GM19438 (cell line): ENCODE measurements at regions not wholly inside any gene's neighbourhood (a gene's known extent, or its start where the extent isn't known, plus 50 kb on each side); places are given as distances from the start of the nearest gene placed in this dataset.

Experiments used
- ATAC-seq: cut with Tn5 transposase; IDR thresholded peaks from one replicate; pipeline ENCODE4 v1.9.1; 2021; ENCODE audit warnings: low read depth; ENCODE audit not compliant: unreplicated experiment

- no peak for ATAC-seq
Measured at GRCh38 chr5:87885758-87886157, 382.9 kb downstream of the TMEM161B start.

GRCh38 chr5:87877495-87877894 is 391.1 kb downstream of the TMEM161B start:
- ATAC-seq, result no peak

GRCh38 chr5:87877023-87877422 is 391.6 kb downstream of the TMEM161B start:
- no peak for ATAC-seq

- no peak for ATAC-seq
Measured at GRCh38 chr5:87876616-87877015, 392.0 kb downstream of the TMEM161B start.

- ATAC-seq, result no peak
Measured at GRCh38 chr5:87872986-87873385, 395.7 kb downstream of the TMEM161B start.

- ATAC-seq, result no peak
Measured at GRCh38 chr5:87868792-87869191, 399.9 kb downstream of the TMEM161B start.

- no peak for ATAC-seq
Measured at GRCh38 chr5:87867281-87867680, 401.4 kb downstream of the TMEM161B start.

GRCh38 chr5:87853541-87853940 is 415.1 kb downstream of the TMEM161B start:
- ATAC-seq, result no peak

- no peak for ATAC-seq
Measured at GRCh38 chr5:87851603-87852002, 417.0 kb downstream of the TMEM161B start.

- no peak for ATAC-seq
Measured at GRCh38 chr5:87850843-87851242, 417.8 kb downstream of the TMEM161B start.

- no peak for ATAC-seq
Measured at GRCh38 chr5:87845734-87846133, 422.9 kb downstream of the TMEM161B start.

- no peak for ATAC-seq
Measured at GRCh38 chr5:87844866-87845265, 423.8 kb downstream of the TMEM161B start.

- ATAC-seq, result no peak
Measured at GRCh38 chr5:87844449-87844848, 424.2 kb downstream of the TMEM161B start.

GRCh38 chr5:87836696-87837095 is 424.0 kb upstream of the CCNH start:
- no peak for ATAC-seq

GRCh38 chr5:87831499-87831898 is 418.8 kb upstream of the CCNH start:
- no peak for ATAC-seq

GRCh38 chr5:87829217-87829551 is 416.5 kb upstream of the CCNH start:
- ATAC-seq, result no peak

- no peak for ATAC-seq
Measured at GRCh38 chr5:87828545-87829216, 416.0 kb upstream of the CCNH start.

- ATAC-seq, result no peak
Measured at GRCh38 chr5:87827539-87827938, 414.8 kb upstream of the CCNH start.

GRCh38 chr5:87826507-87826906 is 413.8 kb upstream of the CCNH start:
- no peak for ATAC-seq

GRCh38 chr5:87825583-87825982 is 412.9 kb upstream of the CCNH start:
- no peak for ATAC-seq

- no peak for ATAC-seq
Measured at GRCh38 chr5:87807783-87808182, 395.1 kb upstream of the CCNH start.

GRCh38 chr5:87803352-87803751 is 390.6 kb upstream of the CCNH start:
- ATAC-seq, result no peak

- ATAC-seq, result no peak
Measured at GRCh38 chr5:87791869-87792268, 379.1 kb upstream of the CCNH start.
